ENCODE measurements at regions not wholly inside any gene's neighbourhood (a gene's known extent, or its start where the extent isn't known, plus 50 kb on each side); places are given as distances from the start of the nearest gene placed in this dataset.

GRCh38 chr6:3920321-3920720 lies 71.1 kb downstream of the FAM50B start:
- H3K27ac ChIP-seq (ENCODE audit: extremely low read depth, low read depth, low read length) = no peak overlapping the region
- peaks cover 5 to 7% of the 10 kb centered on the region in 2 experiments; a peak in 4 of 5 replicates for H3K27me3 ChIP-seq (ENCODE audit: control insufficient read depth in 2 of 2, insufficient read depth in 2 of 2, low read length in 2 of 2)
- peaks cover 0 to 2% of the 10 kb centered on the region in 2 experiments; a peak in 2 of 5 replicates for H3K4me1 ChIP-seq (replicated peaks in 1 of 2; ENCODE audit: control insufficient read depth in 2 of 2, insufficient read depth in 2 of 2, low read length in 2 of 2)
- no peaks in the 10 kb centered on the region for H3K9me3 ChIP-seq (replicated peaks; ENCODE audit: control insufficient read depth, insufficient read depth, low read depth, low read length)
- no peak overlapping the region for H3K4me2 ChIP-seq (ENCODE audit: insufficient read depth, low read length)
- H4K20me1 ChIP-seq (replicated peaks; ENCODE audit: control insufficient read depth, insufficient read depth, low read length) = no peaks in the 10 kb centered on the region
- no peak overlapping the region for H3K4me3 ChIP-seq
- DNase-seq (ENCODE audit: extremely low read depth in 1 of 4, low spot score in 3 of 4) (no peak), ATAC-seq (no peak), FAIRE-seq (no peak)
- ChIA-PET POLR2A (no interaction called here), CTCF (ENCODE audit: low intra/inter-chr PET ratio) (no interaction called here)
- H2AFZ ChIP-seq (ENCODE audit: low read depth, low read length) = no peak overlapping the region
- H3K36me3 ChIP-seq (ENCODE audit: control insufficient read depth, insufficient read depth, low read length) = no peaks in the 10 kb centered on the region
- TF ChIP-seq ETS2 (tag; IDR thresholded peaks at IDR 0.05; ENCODE audit: borderline replicate concordance, poor library complexity, severe bottlenecking) = no peak
- TF ChIP-seq IRF1 (CRISPR knock-in tag; IDR thresholded peaks at IDR 0.05; ENCODE audit: borderline replicate concordance) = no peak
- TF ChIP-seq ZNF232 (CRISPR knock-in tag; IDR thresholded peaks at IDR 0.05) = no peak
- TF ChIP-seq HDAC2 (IDR thresholded peaks at IDR 0.05) = no peak
- TF ChIP-seq ARID1B (IDR thresholded peaks at IDR 0.05) = no peak
- TF ChIP-seq NCOA1 (IDR thresholded peaks at IDR 0.05; ENCODE audit: low read depth) = no peak
- TF ChIP-seq ZNF143 (CRISPR knock-in tag; IDR thresholded peaks at IDR 0.05) = no peak
- no peak for TF ChIP-seq HMGXB4 (CRISPR knock-in tag; IDR thresholded peaks at IDR 0.05)
- BruUV-seq (replicated peaks) = no TSS peak
- no peaks in the 10 kb centered on the region for H3K9me1 ChIP-seq (ENCODE audit: control insufficient read depth, insufficient read depth, low read length)
- intact Hi-C loops (cut with micrococcal nuclease) = no loop called here
- H3K79me2 ChIP-seq (ENCODE audit: control insufficient read depth, insufficient read depth, low read length) = no peaks in the 10 kb centered on the region
- 14% methylated on average over 6 of the region's 6 CpGs for WGBS (ENCODE audit: insufficient coverage, low coverage, missing lambda C conversion rate)
- no peak overlapping the region for H3K9ac ChIP-seq (ENCODE audit: insufficient read depth in 1 of 2, low read depth in 2 of 2, low read length in 2 of 2)
- in situ Hi-C loops (cut with MboI) = no loop called here
